HG03175 (cell line): ENCODE measurements at regions not wholly inside any gene's neighbourhood (a gene's known extent, or its start where the extent isn't known, plus 50 kb on each side); places are given as distances from the start of the nearest gene placed in this dataset.

ENCODE experiments used
- ATAC-seq: cut with Tn5 transposase; IDR thresholded peaks from one replicate; pipeline ENCODE4 v1.9.1; 2021; ENCODE audit warnings: mild to moderate bottlenecking, moderate library complexity; ENCODE audit not compliant: unreplicated experiment

DNA sequence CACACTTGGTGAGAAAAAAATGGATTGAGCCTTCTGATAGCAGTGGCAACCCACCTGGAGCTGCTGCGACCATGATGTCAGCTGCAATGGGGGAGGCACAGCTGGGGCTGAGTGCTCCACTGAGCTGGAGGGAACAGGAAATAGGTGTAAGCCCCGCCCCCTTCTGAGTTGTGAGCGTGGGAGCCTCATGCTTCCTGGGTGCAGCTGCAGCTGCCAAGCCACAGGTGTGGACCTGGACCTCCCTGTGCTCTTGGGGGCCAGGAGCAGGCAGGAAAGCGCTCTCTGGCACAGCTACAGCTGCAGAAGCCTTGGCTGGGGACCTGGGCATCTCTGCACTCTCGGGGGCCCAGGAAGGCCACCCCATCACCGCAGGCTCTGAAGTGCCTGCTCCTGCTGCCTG, 970.6 kb downstream of the DCDC2C start:
- ATAC-seq = no peak

DNA sequence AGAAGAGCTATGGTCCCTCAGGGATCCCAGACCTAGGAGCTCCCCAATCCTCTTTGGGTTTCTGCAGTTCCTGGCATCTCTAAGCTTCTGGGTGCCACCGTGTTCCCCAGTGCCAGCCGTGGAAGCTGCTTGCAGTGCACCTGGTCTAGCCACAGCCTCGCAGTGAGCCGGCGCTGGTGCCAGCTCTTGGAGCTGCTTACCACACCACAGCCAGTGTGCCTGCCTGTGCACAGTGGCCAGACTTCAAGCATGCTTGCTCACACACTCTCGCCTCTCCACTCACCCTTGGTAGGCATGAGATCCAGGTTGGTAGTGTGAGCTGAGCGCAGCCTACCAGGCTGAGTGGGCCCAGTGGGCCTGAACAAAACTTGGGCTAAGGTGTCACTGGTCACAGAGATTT, 971.9 kb downstream of the DCDC2C start:
- ATAC-seq = no peak

GRCh38 chr2:4678927-4679326, 975.6 kb downstream of the DCDC2C start:
- no peak for ATAC-seq

GRCh38 chr2:4679391-4679790, 976.0 kb downstream of the DCDC2C start:
- ATAC-seq = no peak

GRCh38 chr2:4684921-4685320, 981.5 kb downstream of the DCDC2C start:
- ATAC-seq = no peak

DNA sequence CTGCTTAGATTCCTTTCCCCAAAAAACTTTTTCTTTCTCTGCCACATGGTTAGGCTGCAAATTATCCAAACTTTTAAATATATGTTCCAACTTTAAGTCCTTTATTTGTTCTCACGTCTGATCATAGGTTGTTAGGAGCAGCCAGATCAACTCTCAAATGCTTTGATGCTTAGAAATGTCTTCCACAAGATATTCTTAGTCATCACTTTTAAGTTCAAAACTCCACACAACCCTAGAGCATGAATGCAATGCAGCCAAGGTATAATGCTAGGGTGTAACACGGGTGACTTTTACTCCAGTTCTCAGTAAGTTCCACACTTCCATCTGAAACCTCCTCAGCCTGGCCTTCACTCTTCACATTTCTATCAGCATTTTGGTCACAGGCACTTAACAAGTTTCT, 987.5 kb downstream of the DCDC2C start:
- ATAC-seq = no peak

DNA sequence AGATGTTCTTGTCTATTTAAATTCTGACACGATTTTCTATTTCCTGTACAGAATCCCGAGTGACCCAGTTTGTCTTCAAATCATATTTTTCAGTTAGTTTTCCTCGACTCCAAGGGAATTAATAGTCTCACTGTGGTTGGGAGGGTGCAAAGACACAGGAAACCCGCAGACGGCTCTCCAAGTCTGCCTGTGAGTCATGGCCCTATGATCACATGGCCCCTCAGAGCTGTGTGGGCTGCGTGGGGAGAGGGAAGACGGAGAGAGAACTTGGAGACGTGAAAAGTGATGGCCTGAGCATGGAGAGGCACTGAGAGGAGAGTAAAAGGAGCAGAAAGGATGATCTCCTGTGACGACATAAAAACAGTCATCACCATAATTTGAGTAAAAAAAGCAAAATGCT, 989.9 kb downstream of the DCDC2C start:
- no peak for ATAC-seq

GRCh38 chr2:4695281-4695861, 992.0 kb downstream of the DCDC2C start:
- ATAC-seq = no peak

DNA sequence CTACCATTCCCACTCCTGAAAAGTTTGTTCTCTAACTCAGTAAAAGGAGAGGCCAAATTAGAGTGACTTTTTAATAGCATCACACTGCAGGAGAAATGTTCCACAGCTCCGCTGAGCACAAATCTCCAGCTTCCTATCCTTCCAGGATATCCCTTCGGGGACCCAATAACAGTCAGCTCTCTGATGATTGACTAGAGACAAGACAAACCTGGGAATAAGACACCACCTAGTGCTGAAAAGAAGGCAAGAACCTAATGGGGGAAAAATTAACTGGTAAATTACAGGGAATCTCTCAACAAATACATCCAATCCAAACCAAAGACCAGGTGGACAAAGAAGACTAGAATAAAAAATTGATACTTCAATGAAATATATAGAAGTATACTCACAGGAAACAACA, 977.1 kb upstream of the SOX11 start:
- no peak for ATAC-seq

- ATAC-seq = no peak
Observed at GRCh38 chr2:4718777-4719176, 973.4 kb upstream of the SOX11 start.

DNA sequence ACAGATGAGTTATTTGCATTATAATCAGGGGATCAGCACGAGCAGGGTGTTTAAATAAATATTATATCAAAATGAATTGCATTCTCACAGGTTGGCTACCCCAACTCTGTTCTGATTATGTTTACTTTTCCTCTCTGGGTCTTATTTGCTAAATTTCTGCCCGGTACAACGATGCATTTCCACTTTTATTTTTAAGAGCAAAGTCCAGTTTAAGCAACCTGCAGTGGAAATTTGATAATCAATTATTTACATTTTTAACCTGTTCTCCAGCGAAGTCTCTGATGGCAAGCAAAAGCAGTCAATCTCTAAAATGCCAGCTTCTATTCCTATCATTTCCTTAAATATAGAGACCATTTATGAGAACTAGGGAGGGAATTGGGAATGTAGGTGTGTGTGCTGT, 966.6 kb upstream of the SOX11 start:
- no peak for ATAC-seq

- ATAC-seq = no peak
Observed at GRCh38 chr2:4732560-4732959, 959.6 kb upstream of the SOX11 start.

GRCh38 chr2:4745056-4745991, 946.9 kb upstream of the SOX11 start:
- ATAC-seq = no peak

DNA sequence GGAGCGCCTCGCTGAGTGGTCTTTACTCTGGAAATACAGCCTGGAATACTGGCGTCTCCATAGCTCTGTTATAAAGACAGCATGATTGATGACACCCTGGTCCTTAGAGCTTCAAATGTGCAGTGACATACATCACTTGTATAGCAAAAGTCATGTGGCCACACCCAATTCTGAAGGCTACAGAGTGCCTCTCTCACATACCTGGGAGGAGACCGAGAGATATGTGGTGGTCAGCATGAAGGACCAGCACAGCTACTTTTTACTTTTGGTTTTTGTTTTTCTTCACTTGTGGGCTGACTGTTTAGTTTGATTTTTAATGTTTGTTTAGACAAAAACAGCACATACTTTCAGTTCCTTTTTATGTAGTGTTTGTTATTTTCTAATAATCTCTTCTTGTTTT, 938.5 kb upstream of the SOX11 start:
- ATAC-seq = no peak

DNA sequence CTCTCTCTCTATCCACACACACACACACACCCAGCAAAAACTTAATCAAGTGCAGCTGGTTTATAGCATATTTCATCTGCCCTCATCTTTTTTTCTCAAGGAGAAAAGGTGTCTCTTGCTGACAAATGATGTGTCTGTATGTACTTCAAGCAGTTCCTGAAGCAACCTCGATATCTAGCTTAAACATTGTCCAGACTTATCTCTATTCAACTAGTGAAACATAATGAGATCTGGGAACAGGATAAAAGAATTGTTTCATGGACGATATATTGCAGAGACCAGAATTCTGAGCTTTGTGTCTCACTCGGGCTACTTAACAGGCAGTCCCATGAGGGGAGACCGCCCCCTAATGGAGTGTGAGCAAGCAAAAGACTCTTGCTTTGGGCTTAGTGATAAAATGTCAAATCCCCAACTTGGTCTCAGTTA, 929.2 kb upstream of the SOX11 start:
- ATAC-seq = no peak

DNA sequence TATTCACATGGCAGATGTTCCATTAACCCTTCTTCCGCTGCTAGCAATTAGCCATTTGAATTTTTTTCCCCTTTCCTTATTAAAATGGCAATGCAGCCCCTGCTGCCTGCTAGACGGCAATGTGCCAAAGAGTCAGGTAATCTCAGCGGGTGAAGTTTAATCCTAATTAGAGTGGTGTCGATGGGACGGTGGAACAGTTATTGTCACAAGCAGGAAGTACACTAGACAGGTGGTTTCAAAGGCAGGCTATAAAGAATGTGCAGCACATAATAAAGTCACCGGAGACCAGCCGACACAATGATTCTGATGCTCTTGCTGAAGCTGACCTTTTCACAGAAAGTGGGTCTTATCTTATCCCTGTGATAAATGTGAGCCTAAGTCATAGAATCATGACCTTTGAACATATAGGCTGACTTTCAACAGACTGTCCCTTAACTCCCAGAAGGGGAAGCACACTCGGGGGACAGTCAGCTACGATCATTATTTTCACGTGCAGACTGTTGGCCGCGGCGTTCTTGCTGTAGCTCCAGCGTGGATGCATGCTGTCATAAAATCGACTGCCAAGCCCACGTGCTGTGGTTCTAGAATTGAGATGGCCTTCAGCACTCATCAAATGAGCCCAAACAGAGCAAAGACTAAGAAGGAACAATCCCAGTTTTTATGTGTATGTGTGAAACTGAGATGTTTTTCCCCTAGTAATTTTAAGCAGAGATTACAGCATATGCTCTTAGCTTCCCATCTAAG, 926.2 kb upstream of the SOX11 start:
- no peak for ATAC-seq

DNA sequence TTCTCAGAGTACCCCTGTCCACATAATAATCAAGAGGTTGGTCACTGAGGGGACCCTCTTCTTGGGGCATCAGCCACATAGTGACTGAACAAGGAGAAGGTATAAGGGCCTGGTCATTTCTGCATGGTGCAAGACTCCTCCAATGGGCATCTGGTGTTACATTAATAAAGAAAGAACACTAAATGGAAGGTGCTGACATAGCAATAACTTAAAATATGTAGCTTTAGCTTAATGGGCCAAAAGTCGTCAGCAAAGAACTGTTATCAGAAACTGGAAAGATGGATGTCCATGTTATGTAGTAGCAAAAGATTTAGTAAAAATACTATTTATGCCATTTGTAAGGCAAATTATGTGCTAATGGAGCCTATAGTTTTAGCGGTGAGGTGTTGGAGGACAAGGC, 916.5 kb upstream of the SOX11 start:
- no peak for ATAC-seq

GRCh38 chr2:4780679-4781078, 911.5 kb upstream of the SOX11 start:
- no peak for ATAC-seq

- ATAC-seq = no peak
Observed at GRCh38 chr2:4782647-4783046, 909.5 kb upstream of the SOX11 start.

DNA sequence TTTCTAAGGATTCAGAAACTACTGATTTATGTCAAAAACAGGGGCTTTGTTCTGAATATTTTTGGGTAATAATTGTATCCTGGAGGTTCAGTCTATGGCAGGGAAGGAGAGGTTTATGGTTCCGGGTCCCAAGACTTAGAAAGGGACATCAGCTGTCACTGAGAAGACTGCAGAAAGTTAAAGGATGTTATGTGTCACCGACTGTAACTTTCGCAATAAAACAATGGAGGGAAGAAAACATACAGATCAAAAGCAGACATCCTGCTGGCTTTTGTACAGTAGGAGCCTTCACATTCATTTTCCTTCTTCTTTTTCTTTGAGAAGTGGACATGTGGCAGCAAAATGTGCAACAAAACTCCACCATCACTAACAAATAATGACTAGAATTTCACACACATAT, 900.7 kb upstream of the SOX11 start:
- no peak for ATAC-seq

DNA sequence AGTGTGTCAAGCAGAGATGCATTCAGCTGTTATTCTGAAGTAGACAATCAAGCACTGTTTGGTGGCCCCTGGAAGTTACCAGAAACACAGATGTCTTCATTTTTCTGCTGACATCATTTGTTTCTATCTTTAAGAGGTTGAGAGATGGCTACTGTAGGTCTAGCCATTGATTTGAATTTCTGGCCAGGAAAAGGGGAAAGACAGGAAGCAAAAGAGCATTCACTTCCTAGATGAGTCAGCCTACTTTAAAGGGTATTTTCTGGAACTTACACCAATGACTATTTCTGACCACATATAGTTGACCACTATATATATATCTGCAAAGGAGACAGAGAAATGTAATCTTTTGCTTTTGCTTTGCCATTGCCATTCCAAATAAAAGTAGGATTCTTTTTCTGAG, 900.1 kb upstream of the SOX11 start:
- no peak for ATAC-seq

DNA sequence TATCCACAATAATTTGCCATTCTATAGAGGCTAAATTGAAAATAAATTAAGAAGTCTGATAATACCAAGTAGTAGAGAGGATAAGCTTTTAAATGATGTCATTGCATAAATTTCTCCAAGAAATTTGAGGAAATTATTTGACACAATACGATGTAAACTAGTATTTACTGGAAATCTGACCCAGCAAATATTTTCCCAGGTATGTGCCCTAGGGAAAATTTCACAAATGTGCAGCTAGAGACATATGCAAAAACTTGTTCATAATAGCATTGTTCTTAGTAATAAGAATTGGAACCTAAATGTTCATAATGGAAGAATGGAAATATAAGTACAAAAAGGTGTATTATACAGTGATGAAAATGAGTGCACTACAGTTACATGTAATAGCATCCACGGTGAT, 888.8 kb upstream of the SOX11 start:
- ATAC-seq = no peak
